Ascending aorta (tissue), 2 donors: ENCODE measurements at regions not wholly inside any gene's neighbourhood (a gene's known extent, or its start where the extent isn't known, plus 50 kb on each side); places are given as distances from the start of the nearest gene placed in this dataset.

Experiments
- DNase-seq, 2 donors: peaks; one replicate each; pipeline ENCODE4 v3.0.0-alpha.2; 2019; ENCODE audit warnings: low spot score in 2 of 2
- H3K27ac ChIP-seq, 2 donors: fragments of 200-600 bp; sonication (generic); one replicate each; pipeline ENCODE4 v1.5.1; 2016 to 2017; ENCODE audit warnings: mild to moderate bottlenecking in 1 of 2
- H3K27me3 ChIP-seq: fragments of 200-600 bp; sonication (generic); one replicate; pipeline ENCODE4 v1.5.1; 2017
- H3K36me3 ChIP-seq, 2 donors: fragments of 200-600 bp; sonication (generic); one replicate each; pipeline ENCODE4 v1.5.1; 2016
- H3K4me1 ChIP-seq, 2 donors: fragments of 200-600 bp; sonication (generic); one replicate each; pipeline ENCODE4 v1.5.1; 2016 to 2017; ENCODE audit warnings: mild to moderate bottlenecking in 1 of 2
- H3K4me3 ChIP-seq, 2 donors: fragments of 200-600 bp; sonication (generic); one replicate each; pipeline ENCODE4 v1.5.1; 2016 to 2017; ENCODE audit warnings: mild to moderate bottlenecking in 1 of 2
- H3K9me3 ChIP-seq, 2 donors: fragments of 200-600 bp; sonication (generic); one replicate each; pipeline ENCODE4 v1.5.1; 2016
- intact Hi-C: fragments of 100-400 bp; cut with DNase I; formaldehyde crosslinking; loops from one replicate; pipeline ENCODE4 v1.15.1; 2023
- TF ChIP-seq, protein P1 (sequence below), 3 experiments: fragments of 200-600 bp in 2 of 3; fragments of 450-650 bp in 1 of 3; sonication (generic) in 2 of 3; IDR thresholded peaks; one replicate each; pipeline ENCODE4 v1.5.1; 2016 to 2019; ENCODE audit warnings: antibody characterized with exemption in 3 of 3, mild to moderate bottlenecking in 1 of 3, moderate library complexity in 1 of 3

DNA sequence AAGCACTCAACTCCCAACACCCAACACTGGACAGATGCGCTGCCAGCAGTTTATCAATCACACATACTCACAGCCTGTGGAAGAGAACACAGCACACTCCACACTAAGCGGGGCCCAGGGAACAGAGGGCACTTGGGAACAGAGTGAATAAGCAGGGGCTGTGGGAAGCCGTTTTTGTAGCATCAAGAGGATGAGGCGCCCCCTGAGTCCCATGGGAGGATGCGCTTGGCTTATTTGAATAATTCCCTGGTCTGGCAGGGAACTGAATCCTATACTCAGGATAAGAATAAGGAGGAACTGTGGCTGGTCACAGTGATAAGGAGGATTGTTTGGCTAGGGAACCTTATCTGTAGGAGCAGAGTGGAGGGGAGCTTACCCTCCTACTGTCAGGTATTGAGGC lies 96.1 kb upstream of the DNAH5 start:
- no peak for DNase-seq

DNA sequence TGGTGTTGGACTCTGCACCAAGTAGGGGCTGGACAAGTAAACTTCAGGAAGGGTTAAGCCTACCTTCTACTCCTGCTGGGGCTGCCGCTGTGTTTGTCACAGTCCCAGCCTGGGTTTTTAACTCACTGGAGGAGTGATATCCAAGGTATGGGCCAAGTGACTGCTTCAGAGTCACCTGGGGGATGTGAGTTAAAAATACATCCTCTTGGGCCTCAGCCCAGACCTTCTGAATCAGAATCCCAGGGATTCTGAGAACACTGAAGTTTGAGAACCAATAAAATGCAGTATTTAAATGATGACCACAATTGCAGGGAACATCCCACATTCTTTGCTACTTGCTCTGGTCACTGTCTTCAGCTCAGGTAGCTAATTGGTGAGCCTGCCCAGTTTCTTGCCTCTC lies 95.1 kb upstream of the DNAH5 start:
- Histone ChIP-seq H3K9me3 (no peaks in the 10 kb centered on the region), H3K27ac (no peak overlapping the region), H3K36me3 (no peaks in the 10 kb centered on the region), H3K27me3 (no peaks in the 10 kb centered on the region), H3K4me3 (no peak overlapping the region), H3K4me1 (peaks cover 5 to 19% of the 10 kb centered on the region in 2 donors)
- DNase-seq = no peak
- TF ChIP-seq, protein P1, sequence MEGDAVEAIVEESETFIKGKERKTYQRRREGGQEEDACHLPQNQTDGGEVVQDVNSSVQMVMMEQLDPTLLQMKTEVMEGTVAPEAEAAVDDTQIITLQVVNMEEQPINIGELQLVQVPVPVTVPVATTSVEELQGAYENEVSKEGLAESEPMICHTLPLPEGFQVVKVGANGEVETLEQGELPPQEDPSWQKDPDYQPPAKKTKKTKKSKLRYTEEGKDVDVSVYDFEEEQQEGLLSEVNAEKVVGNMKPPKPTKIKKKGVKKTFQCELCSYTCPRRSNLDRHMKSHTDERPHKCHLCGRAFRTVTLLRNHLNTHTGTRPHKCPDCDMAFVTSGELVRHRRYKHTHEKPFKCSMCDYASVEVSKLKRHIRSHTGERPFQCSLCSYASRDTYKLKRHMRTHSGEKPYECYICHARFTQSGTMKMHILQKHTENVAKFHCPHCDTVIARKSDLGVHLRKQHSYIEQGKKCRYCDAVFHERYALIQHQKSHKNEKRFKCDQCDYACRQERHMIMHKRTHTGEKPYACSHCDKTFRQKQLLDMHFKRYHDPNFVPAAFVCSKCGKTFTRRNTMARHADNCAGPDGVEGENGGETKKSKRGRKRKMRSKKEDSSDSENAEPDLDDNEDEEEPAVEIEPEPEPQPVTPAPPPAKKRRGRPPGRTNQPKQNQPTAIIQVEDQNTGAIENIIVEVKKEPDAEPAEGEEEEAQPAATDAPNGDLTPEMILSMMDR (IDR thresholded peaks at IDR 0.05) = no peak
- intact Hi-C loops = loop anchor here (5.0 kb wide), 2 partner anchors 148 to 233 kb away; no protein-coding TSS in a partner anchor

More for the DNA sequence above, 96.1 kb upstream of the DNAH5 start:
- intact Hi-C loops = no loop called here
- no peaks in the 10 kb centered on the region for H3K36me3 ChIP-seq
- no peak overlapping the region for H3K4me3 ChIP-seq
- H3K9me3 ChIP-seq = no peaks in the 10 kb centered on the region
- peaks cover 5 to 14% of the 10 kb centered on the region in 2 donors for H3K4me1 ChIP-seq
- TF ChIP-seq, protein P1 (IDR thresholded peaks at IDR 0.05) = no peak
- H3K27ac ChIP-seq = no peak overlapping the region
- H3K27me3 ChIP-seq = no peaks in the 10 kb centered on the region

DNA sequence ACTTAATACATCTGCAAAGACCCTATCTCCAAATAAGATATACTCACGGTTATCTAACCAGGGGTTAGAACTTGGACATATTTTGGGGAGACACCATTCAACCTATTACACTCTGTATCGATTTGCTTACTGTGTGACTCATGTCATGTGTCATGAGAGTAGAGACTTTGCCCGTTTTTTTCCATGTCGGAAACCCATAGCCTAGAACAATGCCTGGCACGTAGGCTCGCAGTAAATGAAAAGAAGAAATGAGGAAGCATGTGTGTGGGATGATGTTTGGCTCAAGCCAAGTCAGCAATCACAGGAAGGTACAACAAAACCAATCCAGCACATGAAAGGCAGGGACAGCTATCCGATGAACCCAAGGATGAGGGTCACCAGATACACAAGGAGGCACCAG lies 94.6 kb upstream of the DNAH5 start:
- Histone ChIP-seq H3K36me3 (no peaks in the 10 kb centered on the region), H3K4me3 (no peak overlapping the region), H3K27me3 (no peaks in the 10 kb centered on the region), H3K27ac (no peak overlapping the region), H3K9me3 (no peaks in the 10 kb centered on the region), H3K4me1 (peaks cover 5 to 19% of the 10 kb centered on the region in 2 donors)
- no peak for DNase-seq
- TF ChIP-seq, protein P1 (IDR thresholded peaks at IDR 0.05) = no peak
- intact Hi-C loops = loop anchor here (5.0 kb wide), 2 partner anchors 148 to 233 kb away; no protein-coding TSS in a partner anchor

DNA sequence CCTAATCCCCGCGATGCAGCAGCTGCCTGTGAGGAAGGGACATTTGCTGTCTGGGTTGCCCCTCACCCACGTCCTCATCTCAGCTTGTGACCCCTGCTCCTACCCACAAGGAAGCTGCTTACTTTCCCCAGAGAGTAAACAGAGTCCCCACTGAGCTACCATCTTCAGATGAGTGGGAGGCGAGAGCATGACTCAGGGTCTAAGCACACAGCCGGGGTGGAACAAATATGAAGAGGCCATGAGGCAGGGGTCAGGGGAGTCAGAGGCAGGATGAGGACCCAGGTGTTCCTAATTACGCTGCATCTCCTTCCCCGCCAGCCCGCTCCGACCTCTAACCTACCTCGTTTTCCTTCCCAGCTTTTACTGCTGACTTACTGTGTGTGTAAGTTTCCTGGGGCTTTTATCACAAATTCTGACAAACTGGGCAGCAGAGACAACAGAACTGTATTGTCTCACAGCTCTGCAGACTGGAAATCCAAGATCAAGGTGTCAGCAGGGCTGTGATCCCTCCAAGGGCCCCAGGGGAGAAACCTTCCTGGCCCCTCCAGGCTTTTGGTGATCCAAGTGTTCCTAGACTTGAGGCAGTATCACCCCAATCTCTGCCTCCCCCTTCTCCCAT lies 94.0 kb upstream of the DNAH5 start:
- DNase-seq = no peak
- Histone ChIP-seq H3K9me3 (no peaks in the 10 kb centered on the region), H3K36me3 (no peaks in the 10 kb centered on the region), H3K27me3 (no peaks in the 10 kb centered on the region), H3K4me1 (peaks cover 5 to 19% of the 10 kb centered on the region in 2 donors), H3K4me3 (no peak overlapping the region), H3K27ac (no peak overlapping the region)
- intact Hi-C loops = loop anchor here (5.0 kb wide), 2 partner anchors 149 to 234 kb away; no protein-coding TSS in a partner anchor
- TF ChIP-seq, protein P1 (IDR thresholded peaks at IDR 0.05) = no peak

DNA sequence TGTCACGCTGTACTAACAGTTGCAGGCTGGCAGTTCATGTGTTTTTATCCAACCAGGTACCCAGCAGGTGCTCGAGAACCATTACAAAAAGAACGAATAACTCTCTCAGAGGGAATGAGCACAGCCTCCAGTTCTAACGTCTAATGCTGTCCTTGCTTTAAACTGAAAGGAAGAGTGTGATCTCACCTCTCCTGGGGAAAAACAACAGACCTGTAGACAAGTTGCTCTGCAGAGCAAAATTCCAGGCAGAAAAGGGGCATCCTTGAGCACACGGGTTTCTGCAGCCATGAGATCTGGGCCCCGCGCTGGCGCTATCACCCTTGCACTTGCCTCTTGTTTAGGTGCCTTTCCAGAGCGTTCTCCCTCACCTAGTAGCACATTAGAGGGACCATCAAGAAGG lies 92.5 kb upstream of the DNAH5 start:
- Histone ChIP-seq H3K4me1 (peaks cover 5 to 19% of the 10 kb centered on the region in 2 donors), H3K36me3 (no peaks in the 10 kb centered on the region), H3K27ac (peak overlapping the region; percentile 12 to 76), H3K27me3 (no peaks in the 10 kb centered on the region), H3K9me3 (no peaks in the 10 kb centered on the region), H3K4me3 (peak overlapping the region in 1 of 2 donors; percentile 46)
- TF ChIP-seq, protein P1 (IDR thresholded peaks at IDR 0.05) = no peak
- intact Hi-C loops = loop anchor here (1.0 to 5.0 kb wide), 4 partner anchors 26 to 235 kb away; partner anchors contain the start of gene TRIO
- no peak for DNase-seq
